Panc1 (cell line): ENCODE measurements at regions not wholly inside any gene's neighbourhood (a gene's known extent, or its start where the extent isn't known, plus 50 kb on each side); places are given as distances from the start of the nearest gene placed in this dataset.

Source experiments
- ATAC-seq: fragments of 200-7000 bp; cut with Tn5 transposase; 2 replicates; pipeline ENCODE4 v1.9.1; 2020; ENCODE audit warnings: mild to moderate bottlenecking, moderate library complexity
- BruUV-seq: library from RNA; stranded (reverse); fragments of 400-500 nt; replicated peaks from 2 replicates; lab custom pipeline; 2021; lab: Mats Ljungman, UMichigan
- CTCF ChIA-PET: fragments of 300-600 bp; sonication (Branson Sonifier 250); formaldehyde crosslinking; loops from one replicate; lab custom pipeline; 2022; ENCODE audit warnings: antibody characterized with exemption; lab: Charles Lee
- POLR2A ChIA-PET: fragments of 300-600 bp; sonication (Branson Sonifier 250); formaldehyde crosslinking; loops from one replicate; lab custom pipeline; 2022; ENCODE audit warnings: antibody characterized with exemption; lab: Charles Lee
- DNase-seq: peaks from one replicate; pipeline ENCODE4 v3.0.0-alpha.2; 2010; ENCODE audit warnings: low read depth, low spot score
- H3K27ac ChIP-seq: 2 replicates; pipeline ENCODE4 v1.5.1; 2011; ENCODE audit warnings: mild to moderate bottlenecking, low read length, inconsistent platforms
- H3K27me3 ChIP-seq: fragments of 200-500 bp; sonication (Bioruptor generic); 2 replicates; pipeline ENCODE4 v1.6.0; 2014; ENCODE audit warnings: low read length, inconsistent platforms; ENCODE audit not compliant: control insufficient read depth, insufficient read depth
- H3K36me3 ChIP-seq: fragments of 200-500 bp; sonication (Bioruptor generic); 2 replicates; pipeline ENCODE4 v1.5.1; 2014; ENCODE audit warnings: inconsistent platforms, mild to moderate bottlenecking, low read length, moderate library complexity; ENCODE audit not compliant: control insufficient read depth, insufficient read depth
- H3K4me1 ChIP-seq: 2 replicates; pipeline ENCODE4 v1.5.1; 2011; ENCODE audit warnings: inconsistent platforms, mild to moderate bottlenecking, low read length, moderate library complexity; ENCODE audit not compliant: control insufficient read depth, insufficient read depth
- H3K4me3 ChIP-seq, 2 experiments: 2 replicates each; pipeline ENCODE4 v1.5.1; 2011 to 2012; ENCODE audit warnings: low read depth in 2 of 2, low read length in 2 of 2, mild to moderate bottlenecking in 2 of 2, inconsistent platforms in 1 of 2, moderate library complexity in 1 of 2
- H3K9me3 ChIP-seq: fragments of 200-500 bp; sonication (Bioruptor generic); 2 replicates; pipeline ENCODE4 v1.5.1; 2014; ENCODE audit warnings: low read depth, mild to moderate bottlenecking, inconsistent platforms, low read length, moderate library complexity; ENCODE audit not compliant: control insufficient read depth, insufficient read depth
- POLR2AphosphoS5 ChIP-seq: IDR thresholded peaks from 2 replicates; pipeline ENCODE4 v1.6.1; 2012; ENCODE audit warnings: mild to moderate bottlenecking, low read depth, low read length, moderate library complexity
- SIN3A ChIP-seq: IDR thresholded peaks from 2 replicates; pipeline ENCODE4 v1.6.1; 2012; ENCODE audit warnings: low read depth, mild to moderate bottlenecking, low read length, moderate library complexity, borderline replicate concordance; ENCODE audit not compliant: insufficient read depth
- TCF7L2 ChIP-seq: IDR thresholded peaks from 2 replicates; pipeline ENCODE4 v1.6.1; 2011; ENCODE audit warnings: mild to moderate bottlenecking, low read depth, low read length, inconsistent platforms
- in situ Hi-C: cut with HindIII; loops from 2 replicates; pipeline ENCODE4 v1.10.0; 2016; ENCODE audit warnings: low sequenced_read_pairs, low pct_unique_long_range_greater_than_20kb
- intact Hi-C: fragments of 100-400 bp; cut with micrococcal nuclease; formaldehyde crosslinking; loops from one replicate; pipeline ENCODE4 v1.10.0; 2022; ENCODE audit not compliant: unreplicated experiment
- TF ChIP-seq, protein P1 (sequence below): fragments of 450-650 bp; IDR thresholded peaks from 2 replicates; pipeline ENCODE4 v1.5.1; 2017; ENCODE audit warnings: mild to moderate bottlenecking
- TF ChIP-seq, protein P2 (sequence below), 2 experiments: IDR thresholded peaks; 2 replicates each; pipeline ENCODE4 v1.6.1; 2011 to 2012; ENCODE audit warnings: low read depth in 2 of 2, control low read depth in 1 of 2, low read length in 1 of 2, mild to moderate bottlenecking in 1 of 2, moderate library complexity in 1 of 2; ENCODE audit not compliant: insufficient read depth in 1 of 2

- Histone ChIP-seq H3K27ac (no peak overlapping the region), H3K36me3 (no peaks in the 10 kb centered on the region), H3K4me3 (no peak overlapping the region), H3K27me3 (no peaks in the 10 kb centered on the region), H3K9me3 (no peaks in the 10 kb centered on the region), H3K4me1 (no peaks in the 10 kb centered on the region)
- CTCF ChIA-PET: no interaction called here
- TF ChIP-seq TCF7L2: no peak
- no peak for TF ChIP-seq SIN3A
- no peak for TF ChIP-seq POLR2AphosphoS5
- DNase-seq: no peak
- no peak for ATAC-seq
- intact Hi-C loops: no loop called here
- in situ Hi-C loops: no loop called here
- no TSS peak for BruUV-seq
- POLR2A ChIA-PET: no interaction called here
These were observed 116.9 kb upstream of the KLF3 start for GRCh38 chr4:38547052-38547451.

- in situ Hi-C loops: no loop called here
- POLR2A ChIA-PET: no interaction called here
- BruUV-seq: no TSS peak
These were observed 115.7 kb upstream of the KLF3 start for GRCh38 chr4:38548256-38548655.

More at GRCh38 chr4:38548256-38548655, 115.7 kb upstream of the KLF3 start:
- Histone ChIP-seq H3K36me3 (no peaks in the 10 kb centered on the region), H3K27me3 (no peaks in the 10 kb centered on the region), H3K4me1 (no peaks in the 10 kb centered on the region), H3K27ac (no peak overlapping the region), H3K9me3 (no peaks in the 10 kb centered on the region), H3K4me3 (no peak overlapping the region)
- intact Hi-C loops: no loop called here
- no peak for ATAC-seq
- DNase-seq: no peak
- TF ChIP-seq SIN3A: no peak
- no peak for TF ChIP-seq TCF7L2
- TF ChIP-seq, protein P1, sequence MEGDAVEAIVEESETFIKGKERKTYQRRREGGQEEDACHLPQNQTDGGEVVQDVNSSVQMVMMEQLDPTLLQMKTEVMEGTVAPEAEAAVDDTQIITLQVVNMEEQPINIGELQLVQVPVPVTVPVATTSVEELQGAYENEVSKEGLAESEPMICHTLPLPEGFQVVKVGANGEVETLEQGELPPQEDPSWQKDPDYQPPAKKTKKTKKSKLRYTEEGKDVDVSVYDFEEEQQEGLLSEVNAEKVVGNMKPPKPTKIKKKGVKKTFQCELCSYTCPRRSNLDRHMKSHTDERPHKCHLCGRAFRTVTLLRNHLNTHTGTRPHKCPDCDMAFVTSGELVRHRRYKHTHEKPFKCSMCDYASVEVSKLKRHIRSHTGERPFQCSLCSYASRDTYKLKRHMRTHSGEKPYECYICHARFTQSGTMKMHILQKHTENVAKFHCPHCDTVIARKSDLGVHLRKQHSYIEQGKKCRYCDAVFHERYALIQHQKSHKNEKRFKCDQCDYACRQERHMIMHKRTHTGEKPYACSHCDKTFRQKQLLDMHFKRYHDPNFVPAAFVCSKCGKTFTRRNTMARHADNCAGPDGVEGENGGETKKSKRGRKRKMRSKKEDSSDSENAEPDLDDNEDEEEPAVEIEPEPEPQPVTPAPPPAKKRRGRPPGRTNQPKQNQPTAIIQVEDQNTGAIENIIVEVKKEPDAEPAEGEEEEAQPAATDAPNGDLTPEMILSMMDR: no peak
- TF ChIP-seq, protein P2, sequence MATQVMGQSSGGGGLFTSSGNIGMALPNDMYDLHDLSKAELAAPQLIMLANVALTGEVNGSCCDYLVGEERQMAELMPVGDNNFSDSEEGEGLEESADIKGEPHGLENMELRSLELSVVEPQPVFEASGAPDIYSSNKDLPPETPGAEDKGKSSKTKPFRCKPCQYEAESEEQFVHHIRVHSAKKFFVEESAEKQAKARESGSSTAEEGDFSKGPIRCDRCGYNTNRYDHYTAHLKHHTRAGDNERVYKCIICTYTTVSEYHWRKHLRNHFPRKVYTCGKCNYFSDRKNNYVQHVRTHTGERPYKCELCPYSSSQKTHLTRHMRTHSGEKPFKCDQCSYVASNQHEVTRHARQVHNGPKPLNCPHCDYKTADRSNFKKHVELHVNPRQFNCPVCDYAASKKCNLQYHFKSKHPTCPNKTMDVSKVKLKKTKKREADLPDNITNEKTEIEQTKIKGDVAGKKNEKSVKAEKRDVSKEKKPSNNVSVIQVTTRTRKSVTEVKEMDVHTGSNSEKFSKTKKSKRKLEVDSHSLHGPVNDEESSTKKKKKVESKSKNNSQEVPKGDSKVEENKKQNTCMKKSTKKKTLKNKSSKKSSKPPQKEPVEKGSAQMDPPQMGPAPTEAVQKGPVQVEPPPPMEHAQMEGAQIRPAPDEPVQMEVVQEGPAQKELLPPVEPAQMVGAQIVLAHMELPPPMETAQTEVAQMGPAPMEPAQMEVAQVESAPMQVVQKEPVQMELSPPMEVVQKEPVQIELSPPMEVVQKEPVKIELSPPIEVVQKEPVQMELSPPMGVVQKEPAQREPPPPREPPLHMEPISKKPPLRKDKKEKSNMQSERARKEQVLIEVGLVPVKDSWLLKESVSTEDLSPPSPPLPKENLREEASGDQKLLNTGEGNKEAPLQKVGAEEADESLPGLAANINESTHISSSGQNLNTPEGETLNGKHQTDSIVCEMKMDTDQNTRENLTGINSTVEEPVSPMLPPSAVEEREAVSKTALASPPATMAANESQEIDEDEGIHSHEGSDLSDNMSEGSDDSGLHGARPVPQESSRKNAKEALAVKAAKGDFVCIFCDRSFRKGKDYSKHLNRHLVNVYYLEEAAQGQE (IDR thresholded peaks at IDR 0.05; ENCODE audit: insufficient read depth in 1 of 2, low read depth in 2 of 2, low read length in 1 of 2): no peak
- CTCF ChIA-PET: no interaction called here
